Amygdala (tissue), 56 donors: ENCODE measurements at regions not wholly inside any gene's neighbourhood (a gene's known extent, or its start where the extent isn't known, plus 50 kb on each side); places are given as distances from the start of the nearest gene placed in this dataset.
"Not testable (repeated sequence)": the region's sequence is repeated elsewhere in the genome, so short reads cannot be mapped to it uniquely, and the experiment has no call there.

ENCODE experiments used
- DNase-seq, 56 donors: peaks; one replicate each; lab custom pipeline; 2025; lab: John Stamatoyannopoulos, UW

DNA sequence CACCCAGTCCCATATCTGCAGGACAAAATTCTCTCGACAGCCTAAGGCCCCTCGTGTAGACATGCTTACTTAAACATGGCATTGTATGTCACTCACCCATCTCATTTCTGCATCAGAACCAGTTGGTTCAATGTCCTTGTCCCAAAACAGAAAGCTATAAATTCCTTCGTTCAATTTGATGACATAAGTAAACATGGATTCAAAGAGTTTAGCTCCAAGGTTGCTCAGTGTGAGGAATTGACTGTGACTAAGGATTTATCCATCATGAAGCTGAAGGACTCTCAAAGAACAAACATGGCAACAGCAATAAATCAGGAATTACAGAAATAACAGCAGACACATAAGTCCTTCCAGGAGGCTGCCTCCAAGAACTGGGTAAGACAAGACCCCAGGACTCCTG, 237.2 kb downstream of the TOMM20 start:
- DNase-seq: no peak

GRCh38 chr1:234889643-234890042, 239.0 kb downstream of the TOMM20 start:
- DNase-seq: no peak

- not testable (repeated sequence) for DNase-seq
Measured at GRCh38 chr1:234888247-234888646, 240.4 kb downstream of the TOMM20 start.

GRCh38 chr1:234887016-234887900, 241.4 kb downstream of the TOMM20 start:
- DNase-seq: no peak

DNA sequence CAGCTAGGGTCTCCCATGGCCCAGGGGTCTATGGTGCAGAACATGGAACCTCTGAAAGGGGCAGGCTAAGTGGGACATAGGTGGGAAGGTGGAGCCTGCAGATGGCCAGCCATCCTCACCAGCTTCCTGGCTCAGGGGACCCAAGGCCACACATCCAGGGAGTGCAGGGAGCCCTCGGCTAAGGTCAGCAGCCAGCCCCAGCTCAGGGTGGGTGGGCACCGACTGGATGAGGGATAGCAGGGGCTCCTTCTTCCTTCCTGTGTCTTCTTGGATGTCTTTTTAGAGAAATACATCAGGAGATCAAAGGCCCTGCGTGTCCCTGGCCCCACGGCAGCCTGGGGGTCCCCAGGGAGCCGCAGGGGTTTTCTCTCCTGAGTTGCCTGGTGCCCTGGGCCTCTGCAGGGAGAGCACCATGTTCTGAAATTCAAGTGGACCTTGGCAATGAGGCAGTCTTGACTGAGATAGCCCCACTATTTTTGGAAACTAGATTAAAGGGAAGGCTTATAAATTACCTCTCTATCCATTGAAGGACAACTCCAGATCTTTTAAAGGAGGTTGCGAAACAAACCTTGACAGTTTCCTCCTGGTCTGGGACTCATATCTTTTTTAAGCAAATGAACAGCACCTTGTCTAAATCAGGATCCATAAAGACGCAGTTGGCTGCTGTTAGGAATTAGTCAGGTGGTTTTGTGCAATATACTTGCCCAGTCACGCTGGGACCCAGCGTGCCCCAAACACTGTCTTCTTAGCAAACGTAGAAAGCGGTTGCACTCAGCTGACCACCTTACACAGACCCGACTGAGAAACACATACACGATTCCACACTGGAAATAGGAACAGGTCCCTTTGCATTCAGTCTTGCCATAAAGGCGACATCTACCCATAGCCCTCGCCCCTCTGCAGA, 242.3 kb downstream of the TOMM20 start:
- no peak for DNase-seq

- DNase-seq: no peak
Measured at GRCh38 chr1:234885601-234886000, 243.0 kb downstream of the TOMM20 start.

DNA sequence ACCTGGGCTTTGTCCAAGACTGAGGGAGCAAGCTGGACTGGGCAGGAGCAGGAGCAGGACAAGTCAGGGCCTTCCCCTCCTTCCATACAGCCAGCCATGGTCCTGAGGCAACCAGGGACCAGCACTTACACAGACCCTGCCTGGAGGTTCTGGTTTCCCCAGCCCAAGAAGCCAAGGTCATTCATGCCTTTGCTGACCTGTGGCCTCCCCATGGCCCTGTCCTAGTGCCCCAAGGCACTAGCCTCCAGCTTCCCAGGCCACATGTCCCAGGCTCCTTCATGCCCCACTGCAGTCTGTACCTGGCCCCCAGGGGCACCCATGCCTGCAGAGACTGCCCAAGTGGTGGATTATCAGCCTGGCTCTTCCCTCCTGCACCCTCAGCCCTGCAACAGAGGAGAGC, 243.9 kb downstream of the TOMM20 start:
- DNase-seq: no peak

- DNase-seq: no peak
Measured at GRCh38 chr1:234884006-234884405, 244.6 kb downstream of the TOMM20 start.

GRCh38 chr1:234882898-234883297, 245.7 kb downstream of the TOMM20 start:
- no peak for DNase-seq

DNA sequence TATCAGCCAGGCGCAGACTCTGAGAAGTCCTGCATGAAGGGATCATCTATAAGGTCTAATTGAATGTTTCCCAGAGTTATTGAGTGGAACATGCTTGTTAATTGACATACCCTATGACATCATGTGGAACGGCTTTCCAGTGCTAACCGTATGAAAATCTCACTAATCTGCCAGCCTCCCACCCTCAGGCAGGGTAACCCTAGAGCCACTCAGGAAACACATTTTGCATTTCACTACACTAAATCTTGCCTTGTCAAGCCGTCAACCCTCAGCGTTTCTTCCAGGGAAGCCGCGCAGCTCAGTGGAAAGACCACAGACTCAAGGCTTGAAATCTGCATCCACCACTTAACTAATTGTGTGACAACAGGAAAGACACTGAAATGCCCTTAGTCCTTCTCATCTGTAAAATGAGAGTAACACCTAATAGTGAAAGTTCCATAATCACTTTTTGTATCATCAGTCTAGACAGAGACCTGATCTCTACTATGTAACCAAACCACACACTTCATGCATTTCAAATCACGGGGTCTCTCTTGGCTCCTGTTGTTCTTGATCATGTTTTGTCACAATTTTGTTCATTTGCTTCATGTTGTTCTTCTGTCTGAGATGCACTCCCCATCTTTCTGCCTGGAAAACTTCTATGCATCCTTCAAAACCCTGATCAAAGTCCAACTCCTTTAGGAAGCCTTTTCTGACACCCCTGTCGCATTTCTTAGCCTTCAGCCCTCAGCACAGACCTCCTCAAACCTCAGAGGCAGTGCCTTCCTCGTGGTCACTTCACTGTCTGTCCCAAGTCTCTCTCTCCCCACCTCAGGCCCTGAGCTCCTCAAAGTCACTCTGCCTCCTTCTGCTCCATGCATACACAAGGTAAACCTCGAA, 246.5 kb downstream of the TOMM20 start:
- no peak for DNase-seq

GRCh38 chr1:234879147-234880080, 249.2 kb downstream of the TOMM20 start:
- no peak for DNase-seq

DNA sequence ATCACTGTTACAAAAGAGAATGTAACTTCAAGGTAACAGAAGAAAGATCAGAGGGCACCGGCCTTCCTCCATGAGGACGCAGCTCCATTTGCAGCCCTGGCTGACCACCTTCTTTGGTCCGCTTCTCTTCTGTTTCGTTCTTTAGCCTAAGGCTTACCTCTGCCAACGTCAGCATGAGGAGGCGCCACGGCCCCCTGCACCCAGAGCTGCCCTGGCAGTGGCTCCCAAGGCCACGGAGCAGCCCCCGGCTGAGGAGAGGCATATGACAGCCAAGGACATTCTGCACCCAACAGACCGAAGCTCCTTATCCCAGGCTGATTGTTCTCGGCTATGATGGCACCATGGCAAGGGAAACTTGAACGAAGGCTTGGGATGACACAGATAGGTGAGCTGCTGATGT, 250.3 kb downstream of the TOMM20 start:
- DNase-seq: no peak

DNA sequence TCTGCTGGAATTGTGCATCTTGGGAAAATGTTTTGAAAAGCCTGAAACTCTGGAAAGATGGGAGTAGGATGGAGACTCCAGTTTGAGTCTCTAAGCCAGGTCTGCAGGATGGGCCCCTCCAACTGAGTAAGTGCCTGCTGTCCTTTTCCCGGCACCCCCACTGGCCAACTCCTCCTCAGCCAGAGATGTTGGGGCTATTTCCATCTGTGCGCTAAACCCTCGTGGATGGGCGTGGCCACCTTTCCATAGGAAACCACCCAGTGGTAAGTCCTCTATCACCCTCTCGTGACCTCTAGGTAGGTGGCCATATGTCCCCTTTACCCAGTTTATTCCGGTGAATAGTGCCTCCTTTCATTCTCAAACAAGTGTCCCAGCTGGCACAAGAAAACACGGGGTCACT, 250.9 kb downstream of the TOMM20 start:
- no peak for DNase-seq

- no peak for DNase-seq
Measured at GRCh38 chr1:234875953-234876855, 252.4 kb downstream of the TOMM20 start.

DNA sequence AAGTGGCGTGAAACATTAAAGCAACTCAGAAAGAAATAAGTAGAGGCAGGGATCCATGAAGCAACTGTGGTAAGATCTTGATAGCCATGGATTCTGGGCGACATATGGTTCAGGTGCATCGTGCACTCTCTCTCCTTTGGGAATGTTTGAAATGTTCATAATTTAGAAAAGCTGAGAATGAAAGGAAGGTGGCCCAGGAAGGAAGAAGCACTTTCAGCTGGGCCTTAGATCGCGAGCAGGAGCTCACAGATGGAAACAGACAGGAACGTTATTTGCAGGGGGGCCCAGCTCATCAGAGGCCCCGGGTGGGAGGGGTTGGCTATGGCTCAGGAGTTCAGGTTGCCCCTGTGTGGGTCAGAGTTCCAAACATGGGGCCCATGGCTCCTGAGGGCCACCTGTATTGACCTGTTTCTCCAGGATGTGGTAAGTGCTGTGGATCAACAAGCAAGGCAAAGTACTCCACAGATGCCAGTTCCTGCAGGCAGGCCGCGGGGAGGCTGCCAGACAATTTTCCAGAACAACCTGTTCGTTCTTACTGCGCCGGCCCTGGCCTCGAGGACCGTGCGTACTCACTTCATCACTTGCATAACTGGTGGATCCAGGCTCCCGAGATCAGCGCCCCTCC, 253.2 kb downstream of the TOMM20 start:
- no peak for DNase-seq

DNA sequence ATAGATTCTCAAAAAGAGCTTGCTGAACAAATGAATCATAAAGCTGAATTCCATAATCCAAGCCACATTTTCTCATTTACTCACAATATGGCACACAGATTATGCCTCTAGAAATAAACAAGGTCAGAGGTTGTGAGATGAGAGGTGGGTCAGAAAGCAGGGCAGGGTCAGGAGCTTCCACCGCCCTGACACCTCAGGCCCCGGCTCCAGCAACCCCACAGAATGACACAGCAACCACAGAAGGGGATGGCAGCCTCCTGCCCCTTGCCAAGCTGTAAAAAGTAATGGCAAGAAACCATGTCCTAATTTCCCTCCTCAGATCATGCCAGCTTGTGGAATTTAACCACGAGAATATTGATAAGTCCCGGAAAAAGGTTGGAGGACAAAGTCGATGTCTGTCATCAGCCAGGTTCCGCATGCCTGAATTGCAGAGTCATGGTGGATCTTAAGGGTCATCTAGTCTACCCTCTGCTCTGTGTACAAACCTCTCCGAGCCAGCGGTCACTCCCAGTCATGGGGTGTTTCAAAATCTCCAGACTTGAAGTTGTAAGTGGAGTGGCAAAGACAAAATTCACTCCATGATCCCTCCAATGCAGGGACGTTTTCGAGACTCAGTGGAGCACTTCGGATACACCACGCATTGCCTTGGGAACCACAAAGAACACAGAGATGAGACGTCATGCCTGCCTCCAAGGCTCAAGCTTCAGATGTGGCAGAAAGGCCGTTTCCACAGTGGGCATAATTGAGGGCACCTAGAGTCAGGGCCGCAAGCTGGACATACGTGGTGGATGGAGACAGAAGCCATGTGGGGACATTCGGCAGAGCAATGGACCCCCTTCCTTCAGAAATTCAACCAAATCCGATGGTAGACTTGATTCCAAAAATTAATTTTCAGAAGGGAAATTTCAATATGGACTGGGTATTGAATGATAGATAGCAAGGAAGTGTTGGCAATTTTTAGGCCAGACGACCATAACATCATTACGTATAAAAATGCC, 254.0 kb downstream of the TOMM20 start:
- no peak for DNase-seq
